T-helper 17 cell (primary cell): ENCODE measurements at regions not wholly inside any gene's neighbourhood (a gene's known extent, or its start where the extent isn't known, plus 50 kb on each side); places are given as distances from the start of the nearest gene placed in this dataset.
A peak's percentile ranks its signal among the peaks of the same experiment; 100 is the strongest.

ENCODE experiments used
- ATAC-seq: fragments of 150-1000 bp; cut with Tn5 transposase; 2 replicates; pipeline ENCODE4 v1.10.0; 2021; ENCODE audit warnings: mild to moderate bottlenecking, moderate library complexity
- DNase-seq, 3 donors: peaks; one replicate each; pipeline versions ENCODE4 v3.0.0 to v3.0.0-alpha.2; 2020 to 2021
- H3K9me3 ChIP-seq: one replicate; pipeline ENCODE4 v1.7.0; 2013; ENCODE audit warnings: low read length, mild to moderate bottlenecking; ENCODE audit not compliant: control insufficient read depth, poor library complexity, severe bottlenecking
- H3K27ac Mint-ChIP-seq: one replicate; pipeline ENCODE4 v1.8.0; 2022; ENCODE audit warnings: mild to moderate bottlenecking, moderate library complexity, mixed read lengths
- H3K27me3 Mint-ChIP-seq: one replicate; pipeline ENCODE4 v1.8.0; 2022; ENCODE audit warnings: mixed read lengths
- H3K36me3 Mint-ChIP-seq: one replicate; pipeline ENCODE4 v1.8.0; 2022; ENCODE audit warnings: low read depth, mixed read lengths
- H3K4me1 Mint-ChIP-seq: one replicate; pipeline ENCODE4 v1.8.0; 2022; ENCODE audit warnings: mild to moderate bottlenecking, mixed read lengths
- H3K4me3 Mint-ChIP-seq: one replicate; pipeline ENCODE4 v1.8.0; 2022; ENCODE audit warnings: mild to moderate bottlenecking, moderate library complexity, mixed read lengths

- Mint-ChIP-seq H3K27me3 (no peaks in the 10 kb centered on the region), H3K4me3 (no peak overlapping the region), H3K4me1 (peaks cover 26% of the 10 kb centered on the region), H3K27ac (no peak overlapping the region), H3K36me3 (no peaks in the 10 kb centered on the region)
- no peak for DNase-seq
- ATAC-seq: no peak
- no peaks in the 10 kb centered on the region for H3K9me3 ChIP-seq
Measured at GRCh38 chr10:3475367-3475766, 302.8 kb upstream of the PITRM1 start.

DNA sequence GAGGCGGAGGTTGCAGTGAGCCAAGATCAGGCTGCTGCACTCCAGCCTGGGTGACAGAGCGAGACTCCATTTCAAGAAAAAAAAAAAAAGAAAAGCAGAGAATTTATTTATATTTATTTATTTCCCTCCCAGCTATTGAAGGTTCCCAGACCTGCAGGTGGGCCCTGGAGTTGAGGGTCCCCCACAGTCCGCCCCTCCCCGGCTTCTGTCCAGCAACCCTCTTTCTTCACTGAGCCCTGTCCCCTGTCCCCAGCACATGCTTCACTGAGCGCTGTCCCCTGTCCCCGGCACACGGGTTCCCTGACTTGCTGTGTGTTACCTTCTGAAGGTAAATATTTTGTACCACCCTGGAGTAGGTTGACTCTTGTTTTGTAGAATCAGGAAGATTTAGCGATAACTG is 301.7 kb upstream of the PITRM1 start:
- no peaks in the 10 kb centered on the region for H3K36me3 Mint-ChIP-seq
- H3K27ac Mint-ChIP-seq: no peak overlapping the region
- DNase-seq (no peak), ATAC-seq (no peak)
- H3K4me1 Mint-ChIP-seq: peaks cover 28% of the 10 kb centered on the region
- no peak overlapping the region for H3K4me3 Mint-ChIP-seq
- H3K9me3 ChIP-seq: no peaks in the 10 kb centered on the region
- H3K27me3 Mint-ChIP-seq: no peaks in the 10 kb centered on the region

- Mint-ChIP-seq H3K4me3 (peak overlapping the region; percentile 87), H3K27ac (peak overlapping the region; percentile 85), H3K27me3 (no peaks in the 10 kb centered on the region), H3K36me3 (no peaks in the 10 kb centered on the region), H3K4me1 (peaks cover 36% of the 10 kb centered on the region)
- ATAC-seq: peak; percentile 52
- DNase-seq: no peak
- no peaks in the 10 kb centered on the region for H3K9me3 ChIP-seq
Measured at GRCh38 chr10:3473271-3473670, 300.7 kb upstream of the PITRM1 start.

DNA sequence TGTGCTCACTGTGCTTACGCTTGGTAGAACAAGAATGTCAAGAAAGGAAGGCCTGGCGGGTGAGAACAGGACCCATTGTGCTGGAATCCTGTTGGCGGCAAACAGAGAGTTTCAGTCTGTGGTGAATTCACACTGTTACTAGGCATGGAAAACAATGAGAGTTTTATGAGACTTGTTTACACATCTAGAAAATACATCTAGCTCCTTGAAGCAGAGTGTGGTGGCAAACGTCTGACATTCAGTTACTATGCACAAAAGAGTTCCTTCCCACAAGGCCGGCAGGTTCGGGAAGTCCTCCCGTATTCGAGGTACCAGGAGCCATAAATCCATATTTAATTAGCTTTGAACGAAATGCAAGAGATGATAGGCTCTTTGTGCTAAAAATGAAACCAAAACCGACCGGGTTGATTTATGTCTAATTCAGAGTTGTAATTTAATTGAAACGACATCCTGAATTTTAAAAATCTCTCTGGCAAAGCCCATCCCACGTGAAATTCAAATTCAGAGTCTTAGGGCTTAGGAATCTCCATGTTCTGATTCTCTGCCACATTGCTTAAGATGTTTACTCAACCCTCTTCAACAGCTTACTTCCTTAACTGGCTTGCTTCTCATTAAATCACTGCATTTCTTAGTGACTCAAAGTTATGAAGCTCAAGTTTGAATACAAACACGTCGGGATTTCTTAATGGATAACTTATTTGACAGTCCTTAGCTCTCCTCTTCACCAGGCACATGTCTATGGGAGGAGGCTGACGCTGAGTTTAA is 299.9 kb upstream of the PITRM1 start:
- no peaks in the 10 kb centered on the region for H3K9me3 ChIP-seq
- H3K4me1 Mint-ChIP-seq: peaks cover 40% of the 10 kb centered on the region
- DNase-seq (no peak), ATAC-seq (peak; percentile 44)
- H3K27ac Mint-ChIP-seq: peak overlapping the region; percentile 85
- H3K36me3 Mint-ChIP-seq: no peaks in the 10 kb centered on the region
- peak overlapping the region; percentile 87 for H3K4me3 Mint-ChIP-seq
- H3K27me3 Mint-ChIP-seq: no peaks in the 10 kb centered on the region

GRCh38 chr10:3471927-3472286 is 299.3 kb upstream of the PITRM1 start:
- Mint-ChIP-seq H3K36me3 (no peaks in the 10 kb centered on the region), H3K4me1 (peaks cover 43% of the 10 kb centered on the region), H3K27ac (peak overlapping the region; percentile 85)

DNA sequence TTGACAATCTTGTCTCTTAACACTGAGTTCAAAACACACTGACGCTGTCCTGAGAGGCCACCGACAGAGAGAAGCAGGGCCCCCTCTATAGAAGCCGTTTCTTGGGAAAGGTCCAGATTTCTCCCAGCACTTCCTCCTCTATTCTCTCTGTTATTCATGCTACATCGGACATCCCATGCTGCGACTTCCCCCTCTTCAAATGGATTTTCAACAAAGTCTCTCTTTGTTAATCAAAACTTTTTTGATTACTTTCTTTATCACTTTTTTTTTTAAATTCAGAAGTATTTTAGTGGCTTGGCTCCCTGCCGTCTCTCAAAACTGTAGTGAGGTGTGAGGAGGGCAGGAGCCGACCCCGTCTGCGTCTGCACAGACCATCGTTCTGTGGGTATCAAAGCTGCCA is 298.9 kb upstream of the PITRM1 start:
- H3K4me1 Mint-ChIP-seq: peaks cover 39% of the 10 kb centered on the region
- no peak for ATAC-seq
- no peaks in the 10 kb centered on the region for H3K9me3 ChIP-seq
- DNase-seq: no peak
- H3K27ac Mint-ChIP-seq: peak overlapping the region; percentile 85
- no peak overlapping the region for H3K4me3 Mint-ChIP-seq
- H3K36me3 Mint-ChIP-seq: no peaks in the 10 kb centered on the region
- no peaks in the 10 kb centered on the region for H3K27me3 Mint-ChIP-seq

More at GRCh38 chr10:3471927-3472286, 299.3 kb upstream of the PITRM1 start:
- Mint-ChIP-seq H3K27me3 (no peaks in the 10 kb centered on the region), H3K4me3 (peak overlapping the region; percentile 87)
- ATAC-seq: no peak
- no peaks in the 10 kb centered on the region for H3K9me3 ChIP-seq
- no peak for DNase-seq

GRCh38 chr10:3470191-3470590 is 297.6 kb upstream of the PITRM1 start:
- H3K36me3 Mint-ChIP-seq: no peaks in the 10 kb centered on the region
- peak overlapping the region; percentile 89 for H3K27ac Mint-ChIP-seq
- DNase-seq (no peak), ATAC-seq (no peak)
- H3K9me3 ChIP-seq: no peaks in the 10 kb centered on the region
- no peaks in the 10 kb centered on the region for H3K27me3 Mint-ChIP-seq
- peak overlapping the region; percentile 58 for H3K4me3 Mint-ChIP-seq
- H3K4me1 Mint-ChIP-seq: peaks cover 43% of the 10 kb centered on the region

DNA sequence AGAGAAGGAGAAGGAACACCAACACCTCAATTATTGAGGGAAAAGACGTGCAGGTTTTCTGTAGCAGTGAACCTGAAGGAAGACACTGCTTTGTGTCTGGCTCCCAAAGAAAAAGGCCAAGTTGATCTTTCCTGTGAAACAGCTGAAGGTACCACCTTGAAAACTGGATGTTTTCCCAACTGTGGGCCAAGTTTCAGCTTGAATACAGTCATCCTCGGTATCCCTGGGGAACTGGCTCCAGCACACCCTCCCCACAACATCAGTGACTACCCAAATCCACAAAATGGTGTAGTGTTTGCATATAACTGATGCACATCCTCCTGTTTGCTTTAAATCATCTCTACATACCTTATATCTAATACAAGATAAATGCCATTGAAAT is 297.0 kb upstream of the PITRM1 start:
- Mint-ChIP-seq H3K27me3 (no peaks in the 10 kb centered on the region), H3K36me3 (no peaks in the 10 kb centered on the region), H3K27ac (peak overlapping the region; percentile 89), H3K4me3 (no peak overlapping the region), H3K4me1 (peaks cover 45% of the 10 kb centered on the region)
- ATAC-seq (no peak), DNase-seq (no peak)
- H3K9me3 ChIP-seq: no peaks in the 10 kb centered on the region

DNA sequence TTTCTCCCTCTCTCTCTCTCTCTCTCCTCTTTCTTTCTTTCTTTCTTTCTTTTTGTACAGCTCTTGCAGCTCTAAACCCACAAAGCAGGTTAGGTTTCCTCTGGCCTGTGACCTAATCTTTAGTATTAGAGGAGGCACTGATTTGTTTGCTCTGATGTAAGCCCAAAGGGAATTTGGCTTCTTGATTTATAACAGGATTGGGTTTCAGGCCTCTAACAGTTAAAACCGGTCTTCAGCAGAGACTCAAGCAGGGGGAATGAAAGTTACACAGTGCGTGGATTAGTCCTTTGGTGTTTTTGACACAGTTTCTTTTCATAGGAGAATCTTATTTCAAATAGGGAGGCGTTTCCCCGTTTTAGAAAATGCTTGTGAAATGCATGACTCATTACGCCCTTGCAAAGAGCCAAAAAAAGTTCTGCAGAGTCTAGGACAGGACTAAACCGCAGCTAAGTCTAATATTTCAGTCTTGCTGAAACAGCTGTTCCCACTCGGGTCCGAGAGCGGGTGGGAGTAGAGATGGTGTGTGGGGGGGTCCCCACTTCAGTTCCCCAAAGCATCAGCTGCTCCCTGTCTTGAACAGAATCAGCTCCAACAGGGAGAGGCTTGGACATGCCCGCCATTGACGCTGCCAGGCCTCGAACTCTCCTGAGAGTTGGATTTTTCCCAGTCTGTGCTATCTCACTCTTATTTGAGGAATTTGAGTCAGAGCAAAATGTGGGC is 296.5 kb upstream of the PITRM1 start:
- Mint-ChIP-seq H3K27me3 (no peaks in the 10 kb centered on the region), H3K36me3 (no peaks in the 10 kb centered on the region), H3K4me1 (peaks cover 45% of the 10 kb centered on the region), H3K4me3 (peak overlapping the region; percentile 86), H3K27ac (peak overlapping the region; percentile 89)
- DNase-seq (no peak), ATAC-seq (peak; percentile 18)
- no peaks in the 10 kb centered on the region for H3K9me3 ChIP-seq

DNA sequence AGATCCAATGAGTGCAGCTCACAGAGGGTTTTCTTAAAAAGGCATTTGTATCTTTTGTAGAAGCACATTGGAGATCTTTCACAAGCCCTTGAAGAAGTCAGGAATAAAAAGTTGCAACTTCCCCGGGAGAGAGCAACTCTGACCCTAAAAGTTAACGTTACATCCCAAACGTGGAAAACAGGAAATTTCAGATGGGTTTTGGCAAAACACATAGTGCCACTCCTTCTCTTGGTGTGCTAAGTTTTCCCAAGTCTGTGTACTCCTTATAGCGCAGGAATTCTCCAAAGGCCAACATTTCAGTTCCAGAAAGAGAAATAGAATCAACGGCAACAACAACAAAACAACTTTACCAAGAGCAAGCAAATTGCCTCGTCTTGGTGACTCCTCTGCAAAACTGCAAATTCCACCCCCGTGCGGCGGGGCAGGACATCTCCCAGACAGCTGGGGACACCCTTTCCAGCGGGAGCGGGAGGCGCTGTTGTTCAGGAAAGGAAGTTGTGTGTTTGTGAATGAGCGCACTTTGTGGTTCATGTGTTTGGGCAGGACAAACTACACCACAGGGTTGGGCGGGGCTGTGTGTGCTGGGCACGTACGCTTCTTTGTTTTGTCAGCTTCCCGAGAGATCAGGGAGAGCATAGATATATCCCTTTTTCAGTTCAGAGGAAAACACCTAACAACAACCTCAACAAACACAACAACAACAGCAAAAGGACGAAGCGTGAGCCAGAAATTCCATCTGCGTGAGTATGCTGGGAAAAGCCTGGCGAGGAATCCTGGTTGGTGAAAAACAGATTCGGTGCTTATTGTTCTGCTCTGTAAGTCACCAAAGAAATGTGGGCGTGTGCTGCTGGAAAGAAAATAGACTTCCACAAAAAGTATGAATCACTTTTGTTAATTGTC is 294.7 kb upstream of the PITRM1 start:
- Mint-ChIP-seq H3K27ac (peak overlapping the region; percentile 89), H3K4me1 (peaks cover 37% of the 10 kb centered on the region), H3K4me3 (peak overlapping the region; percentile 86), H3K27me3 (no peaks in the 10 kb centered on the region), H3K36me3 (no peaks in the 10 kb centered on the region)
- no peak for DNase-seq
- peak; percentile 51 for ATAC-seq
- H3K9me3 ChIP-seq: no peaks in the 10 kb centered on the region

DNA sequence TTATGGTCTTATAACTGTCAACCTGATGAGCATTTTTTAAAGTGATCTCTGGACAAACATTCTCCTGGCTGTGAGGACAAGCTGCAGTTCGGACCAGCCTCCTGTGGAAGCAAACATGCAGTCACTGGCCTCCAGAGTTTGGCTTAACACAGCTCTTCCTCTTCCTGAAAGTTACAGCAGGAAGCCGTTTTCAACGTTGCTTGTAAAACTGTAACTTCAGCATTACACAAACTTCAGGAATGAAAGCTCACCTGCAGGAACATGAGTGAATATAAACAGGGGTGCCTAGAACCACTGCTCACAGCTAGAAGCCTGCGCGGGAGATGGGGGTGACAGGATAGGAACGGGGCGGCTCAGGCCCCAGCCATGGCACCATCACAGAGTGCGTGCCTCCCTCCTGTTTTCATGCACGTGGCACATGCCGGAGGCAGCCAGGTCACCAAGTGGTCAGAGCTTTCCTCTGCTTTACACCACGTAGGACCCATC is 292.9 kb upstream of the PITRM1 start:
- no peak for DNase-seq
- no peak for ATAC-seq
- no peaks in the 10 kb centered on the region for H3K36me3 Mint-ChIP-seq
- no peaks in the 10 kb centered on the region for H3K9me3 ChIP-seq
- peaks cover 28% of the 10 kb centered on the region for H3K4me1 Mint-ChIP-seq
- no peak overlapping the region for H3K4me3 Mint-ChIP-seq
- H3K27ac Mint-ChIP-seq: no peak overlapping the region
- H3K27me3 Mint-ChIP-seq: no peaks in the 10 kb centered on the region

- Mint-ChIP-seq H3K27me3 (no peaks in the 10 kb centered on the region), H3K27ac (no peak overlapping the region), H3K4me1 (peaks cover 28% of the 10 kb centered on the region), H3K4me3 (no peak overlapping the region), H3K36me3 (no peaks in the 10 kb centered on the region)
- DNase-seq: no peak
- no peak for ATAC-seq
- no peaks in the 10 kb centered on the region for H3K9me3 ChIP-seq
Measured at GRCh38 chr10:3464760-3465405, 292.3 kb upstream of the PITRM1 start.
